ENCODE measurements at regions not wholly inside any gene's neighbourhood (a gene's known extent, or its start where the extent isn't known, plus 50 kb on each side); places are given as distances from the start of the nearest gene placed in this dataset.

GRCh38 chr4:100839712-100840111, 321.9 kb upstream of the EMCN start:
- CTCF ChIA-PET: interaction anchor here (1.8 kb wide), 1 partner anchor 9 kb away, joined by 4 read pairs; no protein-coding TSS in a partner anchor
- no peaks in the 10 kb centered on the region for H4K20me1 ChIP-seq (ENCODE audit: insufficient read depth)
- H3K36me3 ChIP-seq (ENCODE audit: control insufficient read depth in 1 of 2, insufficient read depth in 2 of 2, low read length in 2 of 2): no peaks in the 10 kb centered on the region
- DNase-seq (ENCODE audit: low read depth, low spot score) (no peak), ATAC-seq (no peak)
- no peaks in the 10 kb centered on the region for H3K79me2 ChIP-seq (ENCODE audit: insufficient read depth, low read length)
- POLR2A ChIA-PET: no interaction called here
- no peaks in the 10 kb centered on the region for H3K4me1 ChIP-seq (ENCODE audit: control insufficient read depth in 1 of 2, insufficient read depth in 2 of 2, low read length in 2 of 2)
- no peak overlapping the region for H3K27ac ChIP-seq (ENCODE audit: low read depth, low read length)
- H3K4me2 ChIP-seq (ENCODE audit: low read length): no peak overlapping the region
- H3K27me3 ChIP-seq (ENCODE audit: insufficient read depth, low read length): no peaks in the 10 kb centered on the region
- no peaks in the 10 kb centered on the region for H3K9me2 ChIP-seq (ENCODE audit: insufficient read depth)
- H2AFZ ChIP-seq (ENCODE audit: low read depth, low read length, poor library complexity, severe bottlenecking): no peak overlapping the region
- RAD21 ChIA-PET (ENCODE audit: low non-redundant PET in 1 of 2, low total read pairs in 2 of 2, uncharacterized antibody in 2 of 2, unreplicated experiment in 2 of 2): no interaction called here
- TF ChIP-seq EZH2phosphoT487 (IDR thresholded peaks at IDR 0.05; ENCODE audit: borderline replicate concordance) (no peak), SIN3A (IDR thresholded peaks at IDR 0.05; ENCODE audit: low read depth) (no peak), CEBPB (IDR thresholded peaks at IDR 0.05; ENCODE audit: low read depth) (no peak), ELF1 (IDR thresholded peaks at IDR 0.05; ENCODE audit: borderline replicate concordance, low read depth) (no peak)
- no peak overlapping the region for H3K9ac ChIP-seq (ENCODE audit: low read length)
- no TSS peak for BruUV-seq (replicated peaks)
- no peak overlapping the region for H3K4me3 ChIP-seq (replicated peaks in 1 of 2; ENCODE audit: low read depth in 1 of 2, low read length in 2 of 2)
- intact Hi-C loops (cut with micrococcal nuclease): loop anchor here (10.0 kb wide), 1 partner anchor 325 kb away; no protein-coding TSS in a partner anchor
- H3K9me3 ChIP-seq (ENCODE audit: control insufficient read depth in 1 of 2, insufficient read depth in 1 of 2, low read depth in 1 of 2, low read length in 2 of 2): no peaks in the 10 kb centered on the region

GRCh38 chr4:100838286-100838685, 320.5 kb upstream of the EMCN start:
- Histone ChIP-seq H2AFZ (ENCODE audit: low read depth, low read length, poor library complexity, severe bottlenecking) (no peak overlapping the region), H3K4me3 (replicated peaks in 1 of 2; ENCODE audit: low read depth in 1 of 2, low read length in 2 of 2) (no peak overlapping the region), H3K4me2 (ENCODE audit: low read length) (no peak overlapping the region), H3K9ac (ENCODE audit: low read length) (no peak overlapping the region), H3K27me3 (ENCODE audit: insufficient read depth, low read length) (no peaks in the 10 kb centered on the region), H4K20me1 (ENCODE audit: insufficient read depth) (no peaks in the 10 kb centered on the region), H3K79me2 (ENCODE audit: insufficient read depth, low read length) (no peaks in the 10 kb centered on the region), H3K27ac (ENCODE audit: low read depth, low read length) (no peak overlapping the region), H3K9me3 (ENCODE audit: control insufficient read depth in 1 of 2, insufficient read depth in 1 of 2, low read depth in 1 of 2, low read length in 2 of 2) (no peaks in the 10 kb centered on the region), H3K9me2 (ENCODE audit: insufficient read depth) (no peaks in the 10 kb centered on the region), H3K36me3 (ENCODE audit: control insufficient read depth in 1 of 2, insufficient read depth in 2 of 2, low read length in 2 of 2) (no peaks in the 10 kb centered on the region), H3K4me1 (ENCODE audit: control insufficient read depth in 1 of 2, insufficient read depth in 2 of 2, low read length in 2 of 2) (no peaks in the 10 kb centered on the region)
- ATAC-seq: no peak
- intact Hi-C loops (cut with micrococcal nuclease): no loop called here
- ChIA-PET CTCF (no interaction called here), POLR2A (no interaction called here), RAD21 (ENCODE audit: low non-redundant PET in 1 of 2, low total read pairs in 2 of 2, uncharacterized antibody in 2 of 2, unreplicated experiment in 2 of 2) (no interaction called here)
- no peak for DNase-seq (ENCODE audit: low read depth, low spot score)
- BruUV-seq (replicated peaks): no TSS peak
- no peak for TF ChIP-seq CEBPB (IDR thresholded peaks at IDR 0.05; ENCODE audit: low read depth)
- TF ChIP-seq, protein P1, sequence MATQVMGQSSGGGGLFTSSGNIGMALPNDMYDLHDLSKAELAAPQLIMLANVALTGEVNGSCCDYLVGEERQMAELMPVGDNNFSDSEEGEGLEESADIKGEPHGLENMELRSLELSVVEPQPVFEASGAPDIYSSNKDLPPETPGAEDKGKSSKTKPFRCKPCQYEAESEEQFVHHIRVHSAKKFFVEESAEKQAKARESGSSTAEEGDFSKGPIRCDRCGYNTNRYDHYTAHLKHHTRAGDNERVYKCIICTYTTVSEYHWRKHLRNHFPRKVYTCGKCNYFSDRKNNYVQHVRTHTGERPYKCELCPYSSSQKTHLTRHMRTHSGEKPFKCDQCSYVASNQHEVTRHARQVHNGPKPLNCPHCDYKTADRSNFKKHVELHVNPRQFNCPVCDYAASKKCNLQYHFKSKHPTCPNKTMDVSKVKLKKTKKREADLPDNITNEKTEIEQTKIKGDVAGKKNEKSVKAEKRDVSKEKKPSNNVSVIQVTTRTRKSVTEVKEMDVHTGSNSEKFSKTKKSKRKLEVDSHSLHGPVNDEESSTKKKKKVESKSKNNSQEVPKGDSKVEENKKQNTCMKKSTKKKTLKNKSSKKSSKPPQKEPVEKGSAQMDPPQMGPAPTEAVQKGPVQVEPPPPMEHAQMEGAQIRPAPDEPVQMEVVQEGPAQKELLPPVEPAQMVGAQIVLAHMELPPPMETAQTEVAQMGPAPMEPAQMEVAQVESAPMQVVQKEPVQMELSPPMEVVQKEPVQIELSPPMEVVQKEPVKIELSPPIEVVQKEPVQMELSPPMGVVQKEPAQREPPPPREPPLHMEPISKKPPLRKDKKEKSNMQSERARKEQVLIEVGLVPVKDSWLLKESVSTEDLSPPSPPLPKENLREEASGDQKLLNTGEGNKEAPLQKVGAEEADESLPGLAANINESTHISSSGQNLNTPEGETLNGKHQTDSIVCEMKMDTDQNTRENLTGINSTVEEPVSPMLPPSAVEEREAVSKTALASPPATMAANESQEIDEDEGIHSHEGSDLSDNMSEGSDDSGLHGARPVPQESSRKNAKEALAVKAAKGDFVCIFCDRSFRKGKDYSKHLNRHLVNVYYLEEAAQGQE (IDR thresholded peaks at IDR 0.05; ENCODE audit: low read depth): no peak
